ENCODE measurements at regions not wholly inside any gene's neighbourhood (a gene's known extent, or its start where the extent isn't known, plus 50 kb on each side); places are given as distances from the start of the nearest gene placed in this dataset.

DNA sequence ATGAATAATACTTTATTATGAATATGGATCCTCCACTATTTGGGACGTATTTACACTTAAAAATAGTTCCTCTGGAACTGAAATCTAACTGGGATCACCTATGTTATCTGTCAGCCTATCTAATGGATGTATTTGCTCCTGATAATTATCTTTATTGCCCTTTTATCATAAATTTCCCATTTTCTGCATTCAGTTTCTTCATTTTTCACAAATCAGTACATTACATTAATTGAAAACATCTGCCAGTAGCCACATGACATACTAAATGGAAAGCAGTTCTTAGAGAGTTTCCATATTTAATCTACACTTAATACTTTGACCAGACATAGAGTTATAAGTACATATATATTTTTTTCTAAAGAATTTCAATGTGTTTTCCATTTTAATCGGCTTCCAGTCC is 888.8 kb downstream of the SLITRK6 start:
- no peak for DNase-seq (ENCODE audit: low read depth in 1 of 2, low spot score in 1 of 2)

DNA sequence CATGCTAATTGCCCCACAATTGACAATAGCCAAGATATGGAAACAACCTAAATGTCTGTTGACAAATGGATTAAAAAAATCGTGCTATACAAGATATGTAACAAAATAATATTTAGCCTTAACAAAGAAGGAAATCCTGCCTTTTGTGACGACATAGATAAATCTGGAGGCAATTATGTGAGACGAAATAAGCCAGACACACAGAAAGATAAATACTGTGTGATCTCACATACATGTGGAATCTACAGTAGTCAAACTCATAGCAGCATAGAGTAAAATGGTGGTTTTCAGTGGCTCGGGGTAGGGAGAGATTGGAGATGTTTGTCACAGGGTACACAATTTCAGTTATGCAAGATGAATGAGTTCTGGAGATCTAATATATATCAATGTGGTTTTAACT is 895.8 kb downstream of the SLITRK6 start:
- no peak for DNase-seq (ENCODE audit: low read depth in 1 of 2, low spot score in 1 of 2)

DNA sequence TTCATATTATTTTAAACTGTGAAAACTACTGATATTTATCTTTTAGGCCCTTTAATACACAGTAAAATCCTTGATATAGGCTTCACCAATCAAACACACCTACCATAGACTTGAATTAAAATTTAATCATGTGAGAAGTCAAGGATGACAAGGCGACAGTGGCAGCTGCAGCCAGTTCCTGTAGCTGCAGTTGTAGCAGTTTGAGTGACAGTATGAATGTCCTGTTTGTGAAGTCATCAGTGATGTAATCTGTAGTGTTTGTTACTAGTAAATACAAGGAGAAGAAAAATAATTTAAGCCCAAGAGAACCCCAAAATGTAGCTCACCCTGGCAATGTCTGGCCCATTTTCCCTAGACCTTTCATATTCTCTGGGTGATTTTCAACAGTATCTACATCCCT is 897.0 kb downstream of the SLITRK6 start:
- no peak for DNase-seq (ENCODE audit: low read depth in 1 of 2, low spot score in 1 of 2)

DNA sequence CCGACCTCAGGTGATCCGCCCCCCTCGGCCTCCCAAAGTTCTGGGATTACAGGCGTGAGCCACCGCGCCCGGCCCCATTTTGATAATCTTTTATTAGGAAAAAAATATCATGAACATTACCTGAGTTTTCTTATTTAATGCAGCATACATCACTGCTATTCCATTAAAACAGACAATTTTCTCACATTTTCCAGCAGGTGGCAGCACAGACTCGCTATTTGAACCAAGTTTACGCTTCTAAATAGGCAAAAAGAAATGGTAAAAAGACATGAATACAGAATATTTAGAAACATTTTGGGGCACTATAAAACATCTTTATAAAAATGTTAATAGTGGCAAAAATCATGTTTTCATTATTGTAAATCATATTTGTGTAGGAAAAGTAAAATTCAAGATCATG is 903.1 kb downstream of the SLITRK6 start:
- peak in 1 of 2 donors; percentile 4 for DNase-seq (ENCODE audit: low read depth in 1 of 2, low spot score in 1 of 2)

DNA sequence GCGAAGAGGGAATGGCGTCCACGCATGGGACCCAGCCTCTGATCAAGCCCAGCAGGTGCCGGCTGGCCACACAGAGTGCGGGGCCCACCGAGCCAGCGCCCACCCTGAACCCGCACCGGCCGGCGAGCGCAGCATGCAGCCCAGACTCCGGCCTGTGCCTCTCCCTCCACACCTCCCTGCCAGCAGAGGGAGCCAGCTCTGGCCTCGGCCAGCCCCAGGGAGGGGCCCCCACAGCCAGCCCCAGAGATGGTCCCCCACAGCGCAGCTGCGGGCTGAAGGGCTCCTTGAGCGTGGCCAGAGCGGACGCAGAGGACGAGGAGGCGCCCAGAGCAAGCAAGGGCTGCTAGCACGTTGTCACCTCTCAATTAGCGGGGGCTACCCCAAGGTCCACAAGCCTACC is 904.5 kb downstream of the SLITRK6 start:
- DNase-seq (ENCODE audit: low read depth in 1 of 2, low spot score in 1 of 2), result no peak

DNA sequence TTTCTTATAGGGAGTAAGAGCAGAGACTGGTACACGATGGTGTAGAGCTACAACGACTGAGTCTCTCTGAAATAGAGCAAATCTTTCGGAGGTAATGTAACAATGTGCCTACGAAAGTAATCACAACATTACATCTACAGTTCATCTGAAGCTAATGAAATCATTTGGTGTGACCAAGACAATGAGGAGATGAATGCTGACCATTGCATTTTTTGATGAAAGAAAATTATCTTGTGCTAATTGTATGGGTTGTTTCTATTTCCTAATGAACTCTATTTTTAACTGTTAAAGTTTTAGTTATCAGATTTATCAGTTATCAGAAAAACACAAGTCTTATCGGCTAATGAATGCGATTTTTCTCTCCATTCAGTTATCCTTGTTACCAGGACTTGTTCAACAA is 913.4 kb downstream of the SLITRK6 start:
- DNase-seq (ENCODE audit: low read depth in 1 of 2, low spot score in 1 of 2), result no peak

DNA sequence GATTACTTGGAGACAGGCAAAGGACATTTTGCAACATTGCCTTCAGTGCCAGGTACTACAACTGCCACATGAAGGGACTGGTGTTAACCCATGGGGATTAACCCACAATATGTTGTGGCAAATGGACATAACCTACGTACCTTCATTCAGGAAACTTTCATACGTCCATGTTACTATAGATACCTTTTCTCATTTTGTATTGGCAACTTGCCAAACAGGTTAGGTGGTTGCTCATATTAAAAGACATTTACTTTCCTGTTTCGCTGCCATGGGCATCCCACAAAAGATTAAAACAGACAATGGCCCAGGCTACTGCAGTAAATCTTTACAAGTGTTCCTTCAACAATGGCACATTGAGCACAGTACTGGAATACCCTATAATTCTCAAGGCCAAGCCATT is 925.3 kb downstream of the SLITRK6 start:
- DNase-seq (ENCODE audit: low read depth in 1 of 2, low spot score in 1 of 2), result no peak

DNA sequence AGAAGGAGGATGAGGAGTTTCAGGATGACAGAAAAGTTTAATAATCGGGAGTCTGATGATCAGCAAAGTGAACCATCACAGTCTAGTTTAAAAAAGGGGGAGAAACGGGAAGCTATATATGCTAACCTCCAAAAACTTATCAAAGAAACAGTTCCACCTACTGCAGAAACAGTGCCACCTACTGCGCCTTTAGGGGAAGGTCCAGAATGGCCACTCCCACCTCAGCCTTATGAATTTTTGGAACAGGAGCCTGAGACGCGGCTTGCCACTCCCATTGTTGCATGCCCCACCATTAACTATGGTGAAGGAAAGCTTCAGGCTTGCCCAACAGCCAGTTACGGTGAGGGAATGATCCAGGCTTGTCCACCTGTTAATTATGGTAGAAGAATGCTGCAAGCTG is 929.0 kb downstream of the SLITRK6 start:
- no peak for DNase-seq (ENCODE audit: low read depth in 1 of 2, low spot score in 1 of 2)

DNA sequence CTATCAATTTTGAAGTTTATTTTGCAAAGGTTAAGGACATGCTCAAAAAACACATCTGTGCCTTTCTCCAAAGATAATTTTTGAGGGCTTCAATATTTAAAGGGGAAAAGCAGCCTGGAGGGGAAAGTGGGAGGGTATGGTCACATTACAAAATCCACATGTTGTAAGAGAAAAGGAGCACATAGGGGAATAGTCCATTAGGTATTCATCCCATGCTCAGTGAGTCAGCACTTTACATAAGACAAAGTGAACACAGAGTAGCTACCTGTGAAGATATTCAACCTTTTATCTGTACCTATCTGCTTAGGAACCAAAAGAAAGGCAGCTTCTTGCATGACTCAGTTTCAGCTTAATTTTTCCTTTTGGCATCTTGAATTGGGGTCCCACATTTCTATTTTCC is 932.0 kb downstream of the SLITRK6 start:
- no peak for DNase-seq (ENCODE audit: low read depth in 1 of 2, low spot score in 1 of 2)

DNA sequence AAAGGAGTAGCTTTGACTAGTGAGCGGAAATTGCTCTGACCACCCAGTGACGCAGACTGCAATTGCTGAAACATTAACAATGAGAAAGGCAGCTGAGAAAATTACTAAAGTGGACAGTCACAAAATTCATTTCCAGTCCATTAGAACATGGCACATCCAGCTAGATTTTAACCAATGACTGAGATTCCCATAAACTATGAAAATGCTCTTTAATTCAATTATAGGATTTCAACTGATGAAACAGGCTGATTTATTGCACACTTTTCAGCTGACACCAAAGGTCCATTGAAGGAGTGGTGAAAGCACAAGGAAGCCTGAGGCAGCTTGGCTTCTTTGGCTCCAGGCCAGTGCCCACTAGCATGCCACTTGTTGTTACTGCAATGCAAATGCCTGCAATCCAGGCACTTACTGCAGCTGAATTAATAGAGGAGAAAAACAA is 933.4 kb downstream of the SLITRK6 start:
- no peak for DNase-seq (ENCODE audit: low read depth in 1 of 2, low spot score in 1 of 2)

DNA sequence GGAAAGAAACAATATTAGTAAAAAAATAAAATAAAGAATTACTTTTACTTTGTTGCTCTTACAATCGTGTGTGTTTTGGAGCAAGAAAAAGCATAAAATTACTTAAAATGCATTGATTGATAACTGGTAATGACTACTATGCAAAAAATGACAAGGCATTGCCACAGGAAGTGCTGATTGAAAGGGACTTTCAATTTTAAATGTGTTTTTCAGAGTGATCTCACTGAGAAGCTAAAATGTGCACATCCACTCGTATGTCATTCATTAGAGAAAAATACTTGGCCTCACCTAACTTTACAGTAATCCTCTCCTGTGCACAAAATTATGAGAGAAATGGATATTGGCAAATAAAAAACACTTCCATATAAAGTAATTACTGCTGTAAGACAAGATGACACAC is 934.9 kb downstream of the SLITRK6 start:
- DNase-seq (ENCODE audit: low read depth in 1 of 2, low spot score in 1 of 2), result no peak

DNA sequence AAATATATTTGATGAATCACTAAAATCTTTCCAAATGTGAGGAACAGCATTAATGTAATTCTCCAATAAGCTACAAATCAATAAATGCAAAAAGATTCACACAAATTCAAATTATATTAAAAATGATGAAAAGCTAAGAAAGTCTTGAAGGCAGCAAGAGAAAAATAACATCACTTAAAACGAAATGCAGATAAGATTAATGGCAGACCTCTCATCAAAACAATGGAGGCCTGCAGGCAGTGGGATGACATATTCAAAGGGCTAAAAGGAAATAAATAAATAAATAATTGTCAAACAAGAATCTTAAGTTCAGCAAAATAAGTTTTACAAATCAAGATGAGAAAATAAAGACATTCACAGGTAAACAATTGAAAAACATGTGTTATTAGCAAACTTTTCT is 952.1 kb downstream of the SLITRK6 start:
- no peak for DNase-seq (ENCODE audit: low read depth in 1 of 2, low spot score in 1 of 2)

DNA sequence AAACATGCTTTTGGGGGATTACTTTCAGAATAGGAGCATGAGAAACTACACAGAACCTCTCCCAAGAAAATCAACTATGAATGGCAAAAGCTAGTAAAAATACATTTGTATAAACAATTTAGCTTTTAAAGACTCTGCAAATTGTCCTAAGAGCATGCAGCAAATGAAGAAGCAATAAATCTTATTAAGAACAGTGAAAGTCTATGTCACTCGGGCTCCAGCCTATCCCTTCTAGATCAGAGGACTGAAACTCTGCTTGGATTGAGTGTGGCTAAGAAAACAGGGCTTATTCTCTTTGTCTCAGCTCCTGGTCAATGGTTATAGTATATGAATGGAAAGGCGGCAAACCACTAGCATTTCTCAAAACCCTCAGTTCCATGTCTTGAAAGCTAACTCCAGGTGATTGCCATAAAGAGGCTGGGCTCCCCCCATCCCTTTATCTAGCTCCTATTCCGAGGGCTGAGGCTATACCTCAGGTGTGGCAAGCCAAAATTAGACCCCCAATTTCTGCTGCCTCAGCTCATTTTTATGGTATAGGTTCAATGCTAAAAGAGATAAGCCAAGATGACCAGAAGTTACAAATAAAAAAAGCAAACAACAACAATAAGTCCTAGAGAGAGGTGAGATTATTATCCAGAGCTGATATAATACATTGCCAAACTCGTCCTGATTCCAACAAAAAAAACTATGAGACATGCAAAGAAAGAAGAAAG is 953.2 kb downstream of the SLITRK6 start:
- no peak for DNase-seq (ENCODE audit: low read depth in 1 of 2, low spot score in 1 of 2)

DNA sequence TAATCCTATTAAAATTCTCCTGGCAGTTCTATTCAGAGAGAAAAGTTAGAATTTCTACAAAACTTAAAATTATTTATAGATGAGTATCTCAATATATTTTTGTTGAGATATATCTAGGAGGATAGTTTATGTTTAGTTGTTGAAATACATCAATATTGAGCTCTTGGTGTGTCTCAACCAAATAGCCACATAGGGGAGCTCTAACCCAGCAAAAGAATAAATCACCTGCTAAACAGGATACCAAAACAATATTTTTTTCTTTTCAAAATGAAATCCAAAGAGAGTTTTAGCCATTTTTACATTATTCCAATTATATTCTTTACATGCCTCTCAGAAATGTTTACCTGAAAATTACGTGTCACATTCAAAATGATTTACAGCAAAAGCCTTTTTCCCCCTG is 954.7 kb downstream of the SLITRK6 start:
- no peak for DNase-seq (ENCODE audit: low read depth in 1 of 2, low spot score in 1 of 2)

DNA sequence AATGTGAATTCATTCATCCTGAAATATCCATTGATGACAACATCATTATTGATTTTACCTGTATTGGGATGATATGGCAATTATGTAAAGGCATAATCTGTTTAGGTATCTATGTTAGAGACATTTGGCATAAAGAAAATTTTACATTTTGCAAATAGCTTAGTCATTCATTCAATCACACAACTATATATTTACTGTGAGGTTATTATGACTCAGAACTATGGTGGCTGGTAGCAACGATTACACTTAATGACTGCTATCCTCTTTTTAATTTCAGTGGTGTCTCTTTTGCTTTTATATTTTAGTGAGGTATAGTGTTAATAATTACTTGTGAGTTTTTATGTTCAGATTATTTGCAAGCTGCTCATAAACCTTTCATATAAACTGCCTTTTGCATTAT is 955.9 kb downstream of the SLITRK6 start:
- no peak for DNase-seq (ENCODE audit: low read depth in 1 of 2, low spot score in 1 of 2)

DNA sequence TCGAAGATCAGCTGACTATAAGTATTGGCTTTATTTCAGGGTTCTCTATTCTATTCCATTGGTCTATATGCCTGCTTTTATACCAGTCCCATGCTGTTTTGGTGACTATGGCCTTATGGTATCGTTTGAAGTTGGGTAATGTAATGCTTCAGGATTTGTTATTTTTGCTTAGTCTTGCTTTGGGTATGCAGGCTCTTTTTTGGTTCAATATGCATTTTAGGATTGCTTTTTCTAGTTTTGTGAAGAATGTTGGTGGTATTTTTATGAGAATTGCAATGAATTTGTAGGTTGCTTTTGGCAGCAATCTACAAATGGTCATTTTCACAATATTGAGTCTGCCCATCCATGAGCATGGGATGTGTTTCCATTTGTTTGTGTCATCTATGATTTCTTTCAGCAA is 951.9 kb upstream of the SLITRK1 start:
- DNase-seq (ENCODE audit: low read depth in 1 of 2, low spot score in 1 of 2), result no peak

DNA sequence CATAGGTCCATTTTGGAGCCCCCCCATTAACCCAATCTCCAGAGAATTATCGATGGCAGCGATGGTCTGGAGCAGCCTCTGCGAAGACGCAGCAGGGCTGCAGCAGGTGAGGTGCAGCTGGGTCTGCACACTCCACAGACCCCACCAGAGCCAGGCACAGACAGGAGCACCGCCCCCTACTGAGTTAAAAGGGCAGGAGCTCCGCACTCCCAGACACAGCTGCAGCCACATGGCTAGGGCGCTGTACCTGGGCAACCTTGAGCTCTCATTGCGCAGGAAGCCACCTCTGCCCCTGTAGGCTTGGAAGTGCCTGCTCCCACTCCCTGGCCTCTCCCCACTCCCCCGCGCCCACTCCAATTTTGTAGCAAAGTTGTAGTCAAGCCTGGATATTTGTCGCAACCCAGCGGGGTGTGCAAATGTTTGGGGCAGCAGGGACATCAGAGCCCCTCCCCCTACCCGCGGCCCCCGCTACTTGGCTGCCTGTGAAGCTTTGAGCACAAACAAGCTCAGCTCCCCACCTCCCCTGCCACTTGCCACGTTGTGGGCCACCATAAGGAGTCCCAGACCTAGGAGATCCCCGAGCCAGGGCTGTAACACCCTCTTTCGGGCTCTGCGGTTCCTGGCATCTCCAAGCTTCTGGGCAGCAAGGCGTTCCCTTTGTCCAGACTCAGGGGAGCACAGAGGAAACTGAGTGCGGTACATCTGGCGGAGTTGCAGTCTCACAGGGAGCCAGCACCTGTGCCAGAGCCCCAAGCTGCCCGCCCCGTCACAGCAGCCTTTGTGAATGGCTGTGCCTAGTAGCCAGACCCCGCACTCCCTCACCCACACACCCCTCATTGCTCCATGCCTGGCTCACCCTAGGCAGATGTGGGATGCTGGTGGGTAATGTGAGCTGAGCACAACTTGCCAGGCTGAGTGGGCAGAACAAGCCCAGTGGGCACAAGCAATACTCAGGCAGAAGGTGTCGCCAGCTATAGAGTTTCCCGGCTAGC is 949.7 kb upstream of the SLITRK1 start:
- DNase-seq (ENCODE audit: low read depth in 1 of 2, low spot score in 1 of 2), result no peak

DNA sequence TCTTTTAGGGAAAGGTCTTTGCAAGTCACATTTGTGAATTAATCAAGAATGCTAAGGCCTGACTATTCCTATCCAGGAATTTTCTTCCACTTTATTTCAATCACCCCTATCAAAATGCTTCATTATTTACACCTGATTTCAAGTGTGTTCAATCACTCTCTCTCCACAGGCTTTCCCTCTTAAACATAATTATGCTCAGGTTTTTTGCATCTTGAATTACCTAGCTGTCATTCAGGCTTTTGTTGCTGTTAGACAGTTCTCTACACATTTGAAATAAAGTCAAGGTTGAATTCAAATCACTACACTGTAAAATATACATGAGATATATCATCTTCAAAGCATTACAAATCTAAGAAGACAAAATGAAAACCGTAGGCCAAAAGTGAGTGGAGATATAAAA is 941.3 kb upstream of the SLITRK1 start:
- DNase-seq (ENCODE audit: low read depth in 1 of 2, low spot score in 1 of 2), result no peak

DNA sequence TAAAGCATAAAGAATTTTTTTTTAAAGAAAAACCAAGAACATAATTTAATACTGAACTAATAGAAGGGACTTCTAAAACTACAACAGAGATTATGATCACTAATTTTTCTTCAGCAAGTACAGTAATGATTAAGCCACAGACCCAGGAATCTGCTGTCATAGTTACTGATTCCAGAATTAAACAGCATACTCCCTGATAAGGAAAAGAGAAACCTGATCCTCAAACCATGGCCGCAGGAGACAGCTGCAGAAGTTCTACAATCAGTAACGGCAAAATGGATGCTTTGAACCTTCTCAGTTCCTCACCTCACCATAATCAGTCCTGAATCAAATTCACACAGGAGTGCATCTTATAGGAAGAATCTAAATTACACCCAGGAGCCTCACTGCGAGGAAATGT is 939.0 kb upstream of the SLITRK1 start:
- no peak for DNase-seq (ENCODE audit: low read depth in 1 of 2, low spot score in 1 of 2)

DNA sequence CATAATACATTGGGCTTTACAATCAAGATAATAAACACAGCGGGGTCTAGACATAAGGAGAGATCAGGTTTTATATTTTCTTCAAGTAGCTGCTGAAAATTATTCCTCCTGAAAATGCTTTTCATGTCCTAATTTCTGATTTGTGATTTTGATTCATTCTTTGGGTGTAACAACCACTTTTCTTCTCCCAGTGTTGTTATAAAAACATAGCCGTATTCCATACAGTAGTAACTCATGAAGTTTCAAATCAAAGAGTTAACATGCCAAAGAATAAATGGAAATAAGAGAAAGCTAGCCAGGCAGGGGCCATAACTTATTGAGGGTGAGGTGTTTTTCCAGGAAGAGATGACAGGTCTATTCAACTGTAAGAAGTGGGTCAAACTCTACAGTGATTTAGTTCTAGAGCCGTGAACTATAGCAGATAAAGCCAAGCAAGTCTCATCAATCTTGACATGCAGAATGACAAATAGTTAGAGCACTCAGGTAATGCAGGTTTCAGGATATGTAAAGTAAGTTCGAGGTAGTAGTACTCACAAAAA is 934.4 kb upstream of the SLITRK1 start:
- no peak for DNase-seq (ENCODE audit: low read depth in 1 of 2, low spot score in 1 of 2)

DNA sequence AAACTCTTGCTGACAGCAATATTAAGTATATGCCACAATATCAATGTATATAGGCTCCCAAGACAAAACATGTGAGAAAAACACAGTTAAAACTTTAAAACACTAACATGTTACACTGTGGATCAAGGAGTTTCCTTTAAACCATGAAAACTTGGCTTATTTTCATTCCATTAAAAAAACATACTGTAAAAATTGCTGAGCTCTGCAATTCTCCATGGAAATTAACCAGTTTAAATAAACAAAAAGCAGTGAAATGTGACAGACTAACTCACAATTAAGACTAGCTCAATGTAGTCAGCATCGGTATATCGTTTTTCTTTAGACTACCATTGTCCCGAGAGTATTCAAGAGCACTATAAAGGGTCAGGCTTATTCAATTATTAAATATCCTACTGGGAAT is 930.5 kb upstream of the SLITRK1 start:
- no peak for DNase-seq (ENCODE audit: low read depth in 1 of 2, low spot score in 1 of 2)

DNA sequence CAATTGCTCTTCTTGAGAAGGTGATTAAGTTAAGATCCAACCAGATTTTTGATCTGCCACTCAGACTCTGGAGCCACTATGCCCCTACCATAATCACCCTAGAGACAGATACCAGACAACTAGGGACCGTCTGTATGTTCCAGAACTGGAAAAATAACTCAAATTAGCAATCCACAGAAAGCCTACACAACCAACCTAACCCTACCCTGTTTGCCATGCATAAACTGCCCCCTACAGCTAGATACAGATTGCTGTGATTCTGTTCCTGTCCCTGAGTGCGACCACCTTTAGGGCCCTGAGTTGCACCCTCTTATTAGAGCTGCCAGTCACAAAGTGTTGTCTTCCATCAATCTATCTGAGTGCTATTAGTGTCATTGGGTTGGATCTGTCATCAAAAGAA is 929.8 kb upstream of the SLITRK1 start:
- no peak for DNase-seq (ENCODE audit: low read depth in 1 of 2, low spot score in 1 of 2)
